ENCODE measurements at regions not wholly inside any gene's neighbourhood (a gene's known extent, or its start where the extent isn't known, plus 50 kb on each side); places are given as distances from the start of the nearest gene placed in this dataset.

DNA sequence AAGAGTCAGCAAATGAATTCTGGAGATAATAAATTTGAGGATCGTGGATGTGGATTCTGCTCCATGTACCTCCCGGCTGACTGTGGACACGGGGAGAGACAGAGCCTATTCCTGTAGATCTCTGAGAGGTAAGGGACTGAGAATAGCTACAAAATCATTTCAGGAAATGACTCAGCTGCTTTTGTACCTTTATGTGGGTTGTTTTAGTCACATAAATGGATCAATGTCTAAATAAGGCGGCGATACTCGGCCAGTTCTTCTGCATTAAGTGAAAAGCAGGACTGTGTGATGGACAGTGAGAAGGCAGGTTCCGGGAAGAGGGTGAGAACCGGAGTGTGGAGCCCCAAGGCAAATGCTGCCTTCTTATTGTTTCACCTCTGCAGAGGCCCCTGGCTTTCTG, 128.1 kb downstream of the EFNB2 start:
- Histone ChIP-seq H4K20me1 (ENCODE audit: insufficient read depth, poor library complexity, severe bottlenecking) (no peaks in the 10 kb centered on the region), H3K4me2 (no peak overlapping the region), H3K36me3 (replicated peaks; ENCODE audit: insufficient read depth, low read depth) (no peaks in the 10 kb centered on the region), H3K4me3 (no peak overlapping the region), H2AFZ (no peak overlapping the region), H3K9me3 (ENCODE audit: low read depth) (no peaks in the 10 kb centered on the region), H3K27ac (no peak overlapping the region), H3K27me3 (no peaks in the 10 kb centered on the region), H3K4me1 (ENCODE audit: insufficient read depth) (no peaks in the 10 kb centered on the region), H3K9me2 (replicated peaks; ENCODE audit: insufficient read depth) (no peaks in the 10 kb centered on the region), H3K79me2 (no peaks in the 10 kb centered on the region)
- WGBS (ENCODE audit: low lambda C conversion rate, missing lambda C conversion rate): 66% methylated on average over 8 of the region's 8 CpGs
- TF ChIP-seq CTCF (IDR thresholded peaks at IDR 0.05; ENCODE audit: poor library complexity) (no peak), EZH2 (IDR thresholded peaks at IDR 0.05; ENCODE audit: borderline replicate concordance) (no peak), EZH2phosphoT487 (IDR thresholded peaks at IDR 0.05; ENCODE audit: low read depth, severe bottlenecking, unreplicated experiment) (no peak)
- DNase-seq (ENCODE audit: low spot score): no peak

GRCh38 chr13:106405731-106406130, 129.7 kb downstream of the EFNB2 start:
- TF ChIP-seq EZH2 (IDR thresholded peaks at IDR 0.05; ENCODE audit: borderline replicate concordance): no peak
- TF ChIP-seq EZH2phosphoT487 (IDR thresholded peaks at IDR 0.05; ENCODE audit: low read depth, severe bottlenecking, unreplicated experiment): no peak
- TF ChIP-seq CTCF (IDR thresholded peaks at IDR 0.05; ENCODE audit: poor library complexity): no peak
- no peaks in the 10 kb centered on the region for H3K79me2 ChIP-seq

DNA sequence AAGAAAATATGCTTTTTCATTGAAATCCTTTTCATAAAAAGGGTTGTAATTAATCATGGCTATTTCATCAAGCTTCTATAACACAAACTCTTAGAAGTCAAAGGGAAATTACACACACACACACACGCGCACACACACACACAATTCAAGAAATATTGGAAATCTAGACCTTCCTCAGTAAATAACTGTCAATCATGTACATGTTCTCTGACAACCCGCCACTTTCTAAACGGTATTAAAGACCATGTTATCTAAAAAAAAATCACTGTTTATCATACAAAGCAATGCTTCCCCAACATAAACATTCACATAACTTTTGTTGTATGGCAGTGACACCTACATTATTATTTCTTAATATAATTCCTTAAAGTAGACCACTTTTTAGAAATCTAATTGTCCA, 132.2 kb downstream of the EFNB2 start:
- H3K9me3 ChIP-seq (ENCODE audit: low read depth): no peaks in the 10 kb centered on the region
- no peaks in the 10 kb centered on the region for H3K4me1 ChIP-seq (ENCODE audit: insufficient read depth)
- H3K4me2 ChIP-seq: no peak overlapping the region
- WGBS (ENCODE audit: low lambda C conversion rate, missing lambda C conversion rate): 87% methylated on average over 4 of the region's 4 CpGs
- H3K36me3 ChIP-seq (replicated peaks; ENCODE audit: insufficient read depth, low read depth): no peaks in the 10 kb centered on the region
- no peaks in the 10 kb centered on the region for H3K27me3 ChIP-seq
- H2AFZ ChIP-seq: no peak overlapping the region
- H3K27ac ChIP-seq: no peak overlapping the region
- DNase-seq (ENCODE audit: low spot score): no peak
- H3K79me2 ChIP-seq: no peaks in the 10 kb centered on the region
- TF ChIP-seq EZH2 (IDR thresholded peaks at IDR 0.05; ENCODE audit: borderline replicate concordance) (no peak), EZH2phosphoT487 (IDR thresholded peaks at IDR 0.05; ENCODE audit: low read depth, severe bottlenecking, unreplicated experiment) (no peak), CTCF (IDR thresholded peaks at IDR 0.05; ENCODE audit: poor library complexity) (no peak)
- H4K20me1 ChIP-seq (ENCODE audit: insufficient read depth, poor library complexity, severe bottlenecking): no peaks in the 10 kb centered on the region
- no peak overlapping the region for H3K4me3 ChIP-seq
- no peaks in the 10 kb centered on the region for H3K9me2 ChIP-seq (replicated peaks; ENCODE audit: insufficient read depth)

More at GRCh38 chr13:106405731-106406130, 129.7 kb downstream of the EFNB2 start:
- H3K4me2 ChIP-seq: no peak overlapping the region
- no peak overlapping the region for H2AFZ ChIP-seq
- H3K9me2 ChIP-seq (replicated peaks; ENCODE audit: insufficient read depth): no peaks in the 10 kb centered on the region
- H3K27me3 ChIP-seq: no peaks in the 10 kb centered on the region
- WGBS (ENCODE audit: low lambda C conversion rate, missing lambda C conversion rate): 27% methylated on average over 6 of the region's 6 CpGs
- H3K27ac ChIP-seq: no peak overlapping the region
- no peaks in the 10 kb centered on the region for H3K4me1 ChIP-seq (ENCODE audit: insufficient read depth)
- no peak for DNase-seq (ENCODE audit: low spot score)
- no peak overlapping the region for H3K4me3 ChIP-seq
- H4K20me1 ChIP-seq (ENCODE audit: insufficient read depth, poor library complexity, severe bottlenecking): no peaks in the 10 kb centered on the region
- no peaks in the 10 kb centered on the region for H3K36me3 ChIP-seq (replicated peaks; ENCODE audit: insufficient read depth, low read depth)
- H3K9me3 ChIP-seq (ENCODE audit: low read depth): no peaks in the 10 kb centered on the region

GRCh38 chr13:106402866-106403265, 132.6 kb downstream of the EFNB2 start:
- no peak overlapping the region for H3K4me2 ChIP-seq
- no peaks in the 10 kb centered on the region for H3K4me1 ChIP-seq (ENCODE audit: insufficient read depth)
- H3K27me3 ChIP-seq: no peaks in the 10 kb centered on the region
- no peak for TF ChIP-seq CTCF (IDR thresholded peaks at IDR 0.05; ENCODE audit: poor library complexity)
- no peak for TF ChIP-seq EZH2 (IDR thresholded peaks at IDR 0.05; ENCODE audit: borderline replicate concordance)
- TF ChIP-seq EZH2phosphoT487 (IDR thresholded peaks at IDR 0.05; ENCODE audit: low read depth, severe bottlenecking, unreplicated experiment): no peak
- H3K79me2 ChIP-seq: no peaks in the 10 kb centered on the region
- no peak overlapping the region for H3K4me3 ChIP-seq
- no peaks in the 10 kb centered on the region for H3K36me3 ChIP-seq (replicated peaks; ENCODE audit: insufficient read depth, low read depth)
- H4K20me1 ChIP-seq (ENCODE audit: insufficient read depth, poor library complexity, severe bottlenecking): no peaks in the 10 kb centered on the region
- no peak overlapping the region for H2AFZ ChIP-seq
- WGBS (ENCODE audit: low lambda C conversion rate, missing lambda C conversion rate): 86% methylated on average over 5 of the region's 5 CpGs
- no peak for DNase-seq (ENCODE audit: low spot score)
- H3K27ac ChIP-seq: no peak overlapping the region
- no peaks in the 10 kb centered on the region for H3K9me2 ChIP-seq (replicated peaks; ENCODE audit: insufficient read depth)
- no peaks in the 10 kb centered on the region for H3K9me3 ChIP-seq (ENCODE audit: low read depth)

Measured in hepatocyte (in vitro differentiated cells).